ENCODE measurements at regions not wholly inside any gene's neighbourhood (a gene's known extent, or its start where the extent isn't known, plus 50 kb on each side); places are given as distances from the start of the nearest gene placed in this dataset.
"Not testable (repeated sequence)": the region's sequence is repeated elsewhere in the genome, so short reads cannot be mapped to it uniquely, and the experiment has no call there.

DNA sequence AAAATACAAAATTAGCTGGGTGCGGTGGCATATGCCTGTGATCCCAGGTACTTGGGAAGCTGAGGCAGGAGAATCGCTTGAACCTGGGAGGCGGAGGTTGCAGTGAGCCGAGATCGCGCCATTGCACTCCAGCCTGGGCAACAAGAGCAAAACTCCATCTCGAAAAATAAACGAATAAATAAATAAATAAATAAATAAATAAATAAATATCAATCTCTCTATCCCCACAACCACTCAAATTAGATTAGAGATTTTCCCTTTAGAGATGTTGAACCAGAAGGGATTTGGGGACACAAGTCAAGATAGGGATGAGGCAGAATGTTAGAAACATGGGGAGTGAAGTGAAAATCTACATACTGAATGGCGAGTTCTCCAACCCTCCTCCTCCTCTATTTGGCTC lies 82.5 kb upstream of the TBCA start:
- TF ChIP-seq, protein P1, sequence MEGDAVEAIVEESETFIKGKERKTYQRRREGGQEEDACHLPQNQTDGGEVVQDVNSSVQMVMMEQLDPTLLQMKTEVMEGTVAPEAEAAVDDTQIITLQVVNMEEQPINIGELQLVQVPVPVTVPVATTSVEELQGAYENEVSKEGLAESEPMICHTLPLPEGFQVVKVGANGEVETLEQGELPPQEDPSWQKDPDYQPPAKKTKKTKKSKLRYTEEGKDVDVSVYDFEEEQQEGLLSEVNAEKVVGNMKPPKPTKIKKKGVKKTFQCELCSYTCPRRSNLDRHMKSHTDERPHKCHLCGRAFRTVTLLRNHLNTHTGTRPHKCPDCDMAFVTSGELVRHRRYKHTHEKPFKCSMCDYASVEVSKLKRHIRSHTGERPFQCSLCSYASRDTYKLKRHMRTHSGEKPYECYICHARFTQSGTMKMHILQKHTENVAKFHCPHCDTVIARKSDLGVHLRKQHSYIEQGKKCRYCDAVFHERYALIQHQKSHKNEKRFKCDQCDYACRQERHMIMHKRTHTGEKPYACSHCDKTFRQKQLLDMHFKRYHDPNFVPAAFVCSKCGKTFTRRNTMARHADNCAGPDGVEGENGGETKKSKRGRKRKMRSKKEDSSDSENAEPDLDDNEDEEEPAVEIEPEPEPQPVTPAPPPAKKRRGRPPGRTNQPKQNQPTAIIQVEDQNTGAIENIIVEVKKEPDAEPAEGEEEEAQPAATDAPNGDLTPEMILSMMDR (IDR thresholded peaks at IDR 0.05): not testable (repeated sequence)
- not testable (repeated sequence) for TF ChIP-seq EP300 (IDR thresholded peaks at IDR 0.05)

Measured in sigmoid colon (tissue), 4 donors.